HFFc6 (cell line): ENCODE measurements at regions not wholly inside any gene's neighbourhood (a gene's known extent, or its start where the extent isn't known, plus 50 kb on each side); places are given as distances from the start of the nearest gene placed in this dataset.

Experiments used
- DNase-seq: peaks from one replicate; pipeline ENCODE4 v3.0.0-alpha.2; 2018
- H3K27ac Mint-ChIP-seq: 2 replicates; pipeline ENCODE4 v1.8.0; 2020; ENCODE audit warnings: mild to moderate bottlenecking, mixed read lengths
- H3K27me3 Mint-ChIP-seq: 2 replicates; pipeline ENCODE4 v1.8.0; 2021; ENCODE audit warnings: mild to moderate bottlenecking, moderate library complexity, mixed read lengths; ENCODE audit not compliant: insufficient read depth
- H3K36me3 Mint-ChIP-seq: 2 replicates; pipeline ENCODE4 v1.8.0; 2021; ENCODE audit warnings: low read depth, mixed read lengths
- H3K4me1 Mint-ChIP-seq: 2 replicates; pipeline ENCODE4 v1.8.0; 2020; ENCODE audit warnings: low read depth, mixed read lengths
- H3K4me3 Mint-ChIP-seq: 2 replicates; pipeline ENCODE4 v1.8.0; 2020; ENCODE audit warnings: mild to moderate bottlenecking, moderate library complexity, mixed read lengths
- H3K9me3 Mint-ChIP-seq: 2 replicates; pipeline ENCODE4 v1.8.0; 2020; ENCODE audit warnings: mild to moderate bottlenecking, mixed read lengths
- CTCF ChIP-seq: fragments of 200-600 bp; sonication (generic); IDR thresholded peaks from 2 replicates; pipeline ENCODE4 v1.5.0; 2021; ENCODE audit warnings: antibody characterized with exemption, mild to moderate bottlenecking

GRCh38 chr14:40899435-40899834 is 707.2 kb upstream of the LRFN5 start:
- no peak for DNase-seq
- Mint-ChIP-seq H3K4me3 (no peak overlapping the region), H3K4me1 (no peaks in the 10 kb centered on the region), H3K36me3 (no peaks in the 10 kb centered on the region), H3K27ac (no peak overlapping the region), H3K9me3 (peaks cover 29% of the 10 kb centered on the region), H3K27me3 (peaks cover 2% of the 10 kb centered on the region; the same call in 1 of the 2 replicates)
- no peak for TF ChIP-seq CTCF

GRCh38 chr14:40894846-40895245 is 711.8 kb upstream of the LRFN5 start:
- Mint-ChIP-seq H3K4me1 (no peaks in the 10 kb centered on the region), H3K9me3 (peaks cover 36% of the 10 kb centered on the region), H3K36me3 (peaks cover 4% of the 10 kb centered on the region; the same call in 1 of the 2 replicates), H3K4me3 (no peak overlapping the region), H3K27ac (no peak overlapping the region), H3K27me3 (peaks cover 4% of the 10 kb centered on the region)
- DNase-seq = no peak
- TF ChIP-seq CTCF = no peak

- no peak for TF ChIP-seq CTCF
- H3K27me3 Mint-ChIP-seq = peaks cover 4% of the 10 kb centered on the region
- peaks cover 45% of the 10 kb centered on the region for H3K9me3 Mint-ChIP-seq
- H3K27ac Mint-ChIP-seq = no peak overlapping the region
- H3K36me3 Mint-ChIP-seq = peaks cover 4% of the 10 kb centered on the region; the same call in 1 of the 2 replicates
- H3K4me1 Mint-ChIP-seq = no peaks in the 10 kb centered on the region
- H3K4me3 Mint-ChIP-seq = no peak overlapping the region
- DNase-seq = no peak
Observed at GRCh38 chr14:40889126-40889525, 717.5 kb upstream of the LRFN5 start.

- Mint-ChIP-seq H3K27me3 (peaks cover 4% of the 10 kb centered on the region), H3K36me3 (peaks cover 4% of the 10 kb centered on the region; the same call in 1 of the 2 replicates), H3K9me3 (peaks cover 50% of the 10 kb centered on the region), H3K4me1 (no peaks in the 10 kb centered on the region), H3K4me3 (no peak overlapping the region), H3K27ac (no peak overlapping the region)
- DNase-seq = no peak
- no peak for TF ChIP-seq CTCF
Observed at GRCh38 chr14:40887912-40888311, 718.8 kb upstream of the LRFN5 start.

- Mint-ChIP-seq H3K27me3 (no peaks in the 10 kb centered on the region; the same call in 1 of the 2 replicates), H3K27ac (no peak overlapping the region), H3K4me1 (no peaks in the 10 kb centered on the region), H3K36me3 (peaks cover 5% of the 10 kb centered on the region; the same call in 1 of the 2 replicates), H3K4me3 (no peak overlapping the region), H3K9me3 (peaks cover 34% of the 10 kb centered on the region)
- TF ChIP-seq CTCF = no peak
- no peak for DNase-seq
Observed at GRCh38 chr14:40870252-40870651, 736.4 kb upstream of the LRFN5 start.

- Mint-ChIP-seq H3K4me3 (no peak overlapping the region), H3K27ac (no peak overlapping the region), H3K36me3 (no peaks in the 10 kb centered on the region; the same call in 1 of the 2 replicates), H3K27me3 (no peaks in the 10 kb centered on the region), H3K9me3 (peaks cover 67% of the 10 kb centered on the region), H3K4me1 (no peaks in the 10 kb centered on the region)
- no peak for DNase-seq
- TF ChIP-seq CTCF = no peak
Observed at GRCh38 chr14:40859055-40859454, 747.6 kb upstream of the LRFN5 start.
